Upper lobe of left lung (tissue), 6 donors: ENCODE measurements at regions not wholly inside any gene's neighbourhood (a gene's known extent, or its start where the extent isn't known, plus 50 kb on each side); places are given as distances from the start of the nearest gene placed in this dataset.

Source experiments
- ATAC-seq, 2 donors: fragments of 200-7000 bp; cut with Tn5 transposase; one replicate each; pipeline ENCODE4 v1.9.1; 2022; ENCODE audit warnings: mild to moderate bottlenecking in 2 of 2, moderate library complexity in 2 of 2; ENCODE audit not compliant: low FRiP score in 2 of 2
- DNase-seq, 2 donors: peaks; one replicate each; pipeline ENCODE4 v3.0.0-alpha.2; 2019 to 2020
- H3K27ac ChIP-seq, 4 donors: fragments of 200-600 bp; sonication (generic); one replicate each; pipeline ENCODE4 v1.5.1; 2016 to 2019
- H3K27me3 ChIP-seq, 4 donors: fragments of 200-600 bp; sonication (generic); one replicate each; pipeline ENCODE4 v1.5.1; 2017 to 2019
- H3K36me3 ChIP-seq, 4 donors: fragments of 200-600 bp; sonication (generic); one replicate each; pipeline ENCODE4 v1.5.1; 2016 to 2019
- H3K4me1 ChIP-seq, 4 donors: fragments of 200-600 bp; sonication (generic); one replicate each; pipeline ENCODE4 v1.5.1; 2018 to 2019
- H3K4me3 ChIP-seq, 4 donors: fragments of 200-600 bp; sonication (generic); one replicate each; pipeline ENCODE4 v1.5.1; 2017 to 2019; ENCODE audit warnings: mild to moderate bottlenecking in 2 of 4, moderate library complexity in 1 of 4
- H3K9me3 ChIP-seq, 4 donors: fragments of 200-600 bp; sonication (generic); one replicate each; pipeline ENCODE4 v1.5.1; 2018 to 2019
- CTCF ChIP-seq, 6 experiments: fragments of 450-650 bp in 4 of 6; fragments of 200-600 bp in 2 of 6; sonication (generic) in 2 of 6; IDR thresholded peaks; one replicate each; pipeline ENCODE4 v1.5.1; 2016 to 2019; ENCODE audit warnings: antibody characterized with exemption in 6 of 6
- EP300 ChIP-seq, 4 donors: sonication (generic); formaldehyde crosslinking; IDR thresholded peaks; one replicate each; pipeline ENCODE4 v1.5.1; 2017; ENCODE audit warnings: antibody characterized with exemption in 4 of 4, control low read depth in 2 of 4
- POLR2A ChIP-seq, 4 donors: fragments of 450-650 bp; IDR thresholded peaks; one replicate each; pipeline ENCODE4 v1.5.1; 2016 to 2017; ENCODE audit warnings: antibody characterized with exemption in 4 of 4, mild to moderate bottlenecking in 2 of 4
- POLR2AphosphoS5 ChIP-seq, 2 donors: sonication (generic); formaldehyde crosslinking; IDR thresholded peaks; one replicate each; pipeline ENCODE4 v1.5.1; 2017; ENCODE audit warnings: antibody characterized with exemption in 2 of 2
- WGBS, 2 donors: methylation state at CpG; one replicate each; pipeline ENCODE4 v1.1.5; 2017 to 2018; 5-methylcytosine and 5-hydroxymethylcytosine counted together
- donor health status: DM: no; HTN: no; CAD: no; lungs with moderate emphysema.
- donor health status: DM: no; HTN: yes; CAD: no; lungs with severe emphysema.

GRCh38 chr4:4717692-4718091 lies 141.8 kb upstream of the MSX1 start:
- ATAC-seq (no peak), DNase-seq (no peak)
- H3K27me3 ChIP-seq: no peaks in the 10 kb centered on the region
- no peak overlapping the region for H3K4me3 ChIP-seq
- no peak for TF ChIP-seq POLR2A (IDR thresholded peaks at IDR 0.05)
- no peak for TF ChIP-seq EP300 (IDR thresholded peaks at IDR 0.05)
- no peak for TF ChIP-seq CTCF (IDR thresholded peaks at IDR 0.05)
- no peak for TF ChIP-seq POLR2AphosphoS5 (IDR thresholded peaks at IDR 0.05)
- H3K27ac ChIP-seq: no peak overlapping the region
- no peaks in the 10 kb centered on the region for H3K36me3 ChIP-seq
- H3K4me1 ChIP-seq: no peaks in the 10 kb centered on the region
- WGBS, 2 donors: 65 to 79% methylated on average over 5 to 6 of the region's 6 CpGs
- H3K9me3 ChIP-seq: no peaks in the 10 kb centered on the region

DNA sequence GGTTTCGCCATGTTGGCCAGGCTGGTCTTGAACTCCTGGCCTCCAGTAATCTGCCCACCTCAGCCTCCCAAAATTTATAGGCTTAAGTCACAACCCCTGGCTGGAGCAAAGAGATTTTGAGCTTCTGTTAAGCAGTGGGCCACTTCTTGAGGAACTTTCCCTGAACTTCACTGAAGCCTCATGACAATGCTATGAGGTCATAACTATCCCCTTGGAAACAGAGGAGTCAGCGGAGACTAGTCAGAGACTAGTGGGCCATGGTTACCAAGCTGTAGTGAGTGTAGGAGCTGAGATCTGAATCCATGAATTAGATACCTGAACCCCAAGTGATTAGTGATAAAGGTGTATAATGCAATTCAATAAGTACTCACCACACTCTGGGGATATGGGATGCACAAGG lies 145.1 kb upstream of the MSX1 start:
- no peak for DNase-seq
- no peaks in the 10 kb centered on the region for H3K27me3 ChIP-seq
- no peak overlapping the region for H3K4me3 ChIP-seq
- ATAC-seq: no peak
- no peaks in the 10 kb centered on the region for H3K36me3 ChIP-seq
- H3K4me1 ChIP-seq: no peaks in the 10 kb centered on the region
- 90 to 100% methylated on average over 2 of the region's 2 CpGs for WGBS, 2 donors
- TF ChIP-seq CTCF (IDR thresholded peaks at IDR 0.05): no peak
- TF ChIP-seq EP300 (IDR thresholded peaks at IDR 0.05): no peak
- TF ChIP-seq POLR2A (IDR thresholded peaks at IDR 0.05): no peak
- no peak for TF ChIP-seq POLR2AphosphoS5 (IDR thresholded peaks at IDR 0.05)
- H3K27ac ChIP-seq: no peak overlapping the region
- H3K9me3 ChIP-seq: no peaks in the 10 kb centered on the region

DNA sequence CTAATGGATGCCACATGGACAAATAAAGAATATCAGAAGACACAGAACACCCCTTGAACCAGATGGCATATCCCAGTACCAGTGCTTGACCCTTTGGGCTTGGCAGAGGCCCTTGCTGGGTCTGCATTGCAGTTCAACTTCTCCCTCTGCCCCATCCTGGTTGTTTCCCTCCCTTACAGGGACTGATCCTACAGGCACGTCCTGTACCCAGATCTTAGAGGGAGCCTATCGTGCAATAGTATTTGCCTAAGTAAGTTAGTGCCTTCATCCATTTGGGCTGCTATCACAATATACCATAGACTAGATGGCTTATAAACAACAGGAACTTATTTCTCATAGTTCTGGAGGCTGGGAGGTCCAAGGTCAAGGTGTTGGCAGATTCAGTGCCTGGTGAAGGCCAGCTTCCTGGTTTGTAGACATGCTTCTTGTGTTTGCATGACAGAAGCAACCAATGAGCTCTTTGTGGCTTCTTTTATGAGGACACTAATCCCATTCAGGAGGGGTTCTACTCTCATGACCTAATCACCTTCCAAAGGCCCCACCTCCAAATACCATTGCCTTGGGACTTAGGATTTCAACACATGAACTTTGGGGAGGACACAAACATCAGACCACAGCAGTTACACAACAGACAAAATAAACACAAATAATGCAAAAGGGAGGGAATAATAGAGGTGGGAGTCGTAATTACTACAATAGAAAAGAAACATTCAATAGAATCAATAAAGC lies 146.5 kb upstream of the MSX1 start:
- no peaks in the 10 kb centered on the region for H3K36me3 ChIP-seq
- no peaks in the 10 kb centered on the region for H3K4me1 ChIP-seq
- H3K9me3 ChIP-seq: no peaks in the 10 kb centered on the region
- H3K27me3 ChIP-seq: no peaks in the 10 kb centered on the region
- 86 to 96% methylated on average over 3 of the region's 3 CpGs for WGBS, 2 donors
- no peak overlapping the region for H3K4me3 ChIP-seq
- TF ChIP-seq EP300 (IDR thresholded peaks at IDR 0.05) (no peak), CTCF (IDR thresholded peaks at IDR 0.05) (no peak), POLR2A (IDR thresholded peaks at IDR 0.05) (no peak), POLR2AphosphoS5 (IDR thresholded peaks at IDR 0.05) (no peak)
- no peak for DNase-seq
- H3K27ac ChIP-seq: no peak overlapping the region
- ATAC-seq: no peak

DNA sequence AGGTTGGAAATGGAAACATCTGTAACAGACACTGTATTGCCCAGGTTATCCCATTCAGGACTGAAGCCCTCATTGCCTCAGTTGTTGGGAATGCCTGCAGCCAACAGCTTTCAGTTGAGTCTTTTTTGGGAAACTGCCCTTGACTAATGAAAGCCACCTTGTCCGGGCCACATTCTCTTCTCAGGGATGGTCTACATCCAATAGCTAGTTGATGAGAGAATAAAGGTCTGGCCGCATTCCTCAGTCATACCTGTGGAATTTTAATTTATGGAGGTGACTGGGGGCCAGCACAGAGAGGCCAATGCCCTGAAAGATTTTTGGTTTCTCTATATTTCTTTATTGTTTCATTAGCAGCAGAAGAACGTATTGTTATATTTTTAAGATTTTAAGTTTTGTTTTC lies 147.6 kb upstream of the MSX1 start:
- TF ChIP-seq POLR2A (IDR thresholded peaks at IDR 0.05): no peak
- no peak for TF ChIP-seq EP300 (IDR thresholded peaks at IDR 0.05)
- TF ChIP-seq CTCF (IDR thresholded peaks at IDR 0.05): no peak
- no peak for TF ChIP-seq POLR2AphosphoS5 (IDR thresholded peaks at IDR 0.05)
- no peak for DNase-seq
- H3K4me1 ChIP-seq: no peaks in the 10 kb centered on the region
- H3K4me3 ChIP-seq: no peak overlapping the region
- no peak overlapping the region for H3K27ac ChIP-seq
- no peaks in the 10 kb centered on the region for H3K27me3 ChIP-seq
- WGBS, 2 donors: 94 to 96% methylated on average over 3 of the region's 3 CpGs
- ATAC-seq: no peak
- H3K9me3 ChIP-seq: no peaks in the 10 kb centered on the region
- no peaks in the 10 kb centered on the region for H3K36me3 ChIP-seq

DNA sequence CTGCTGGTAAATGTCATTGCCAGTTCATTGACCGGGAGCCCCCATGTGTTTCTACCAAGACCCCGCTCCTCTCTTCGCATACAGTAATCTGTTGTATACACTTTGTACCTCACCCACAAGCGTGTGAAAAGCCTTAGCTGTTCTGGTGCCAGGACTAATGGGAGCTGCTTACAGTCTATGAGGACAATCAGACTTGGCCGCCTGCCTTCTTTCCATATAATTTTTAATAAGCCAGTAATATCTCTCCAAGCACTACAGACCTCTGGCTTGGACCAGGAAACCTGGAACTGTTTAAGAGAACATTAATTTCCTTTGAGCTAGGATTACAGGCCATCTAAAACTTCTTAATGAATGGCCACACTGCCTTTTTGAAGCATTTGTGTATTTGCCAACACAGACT lies 149.7 kb upstream of the MSX1 start:
- Histone ChIP-seq H3K36me3 (no peaks in the 10 kb centered on the region), H3K4me1 (no peaks in the 10 kb centered on the region), H3K27me3 (no peaks in the 10 kb centered on the region), H3K27ac (no peak overlapping the region), H3K9me3 (no peaks in the 10 kb centered on the region), H3K4me3 (no peak overlapping the region)
- WGBS, 2 donors: 94% methylated on average over 5 of the region's 5 CpGs
- no peak for ATAC-seq
- no peak for DNase-seq
- no peak for TF ChIP-seq EP300 (IDR thresholded peaks at IDR 0.05)
- TF ChIP-seq POLR2AphosphoS5 (IDR thresholded peaks at IDR 0.05): no peak
- TF ChIP-seq CTCF (IDR thresholded peaks at IDR 0.05): no peak
- no peak for TF ChIP-seq POLR2A (IDR thresholded peaks at IDR 0.05)
